ENCODE measurements at regions not wholly inside any gene's neighbourhood (a gene's known extent, or its start where the extent isn't known, plus 50 kb on each side); places are given as distances from the start of the nearest gene placed in this dataset.

- no peak for DNase-seq (ENCODE audit: insufficient read length, low spot score)
- TF ChIP-seq, protein P1, sequence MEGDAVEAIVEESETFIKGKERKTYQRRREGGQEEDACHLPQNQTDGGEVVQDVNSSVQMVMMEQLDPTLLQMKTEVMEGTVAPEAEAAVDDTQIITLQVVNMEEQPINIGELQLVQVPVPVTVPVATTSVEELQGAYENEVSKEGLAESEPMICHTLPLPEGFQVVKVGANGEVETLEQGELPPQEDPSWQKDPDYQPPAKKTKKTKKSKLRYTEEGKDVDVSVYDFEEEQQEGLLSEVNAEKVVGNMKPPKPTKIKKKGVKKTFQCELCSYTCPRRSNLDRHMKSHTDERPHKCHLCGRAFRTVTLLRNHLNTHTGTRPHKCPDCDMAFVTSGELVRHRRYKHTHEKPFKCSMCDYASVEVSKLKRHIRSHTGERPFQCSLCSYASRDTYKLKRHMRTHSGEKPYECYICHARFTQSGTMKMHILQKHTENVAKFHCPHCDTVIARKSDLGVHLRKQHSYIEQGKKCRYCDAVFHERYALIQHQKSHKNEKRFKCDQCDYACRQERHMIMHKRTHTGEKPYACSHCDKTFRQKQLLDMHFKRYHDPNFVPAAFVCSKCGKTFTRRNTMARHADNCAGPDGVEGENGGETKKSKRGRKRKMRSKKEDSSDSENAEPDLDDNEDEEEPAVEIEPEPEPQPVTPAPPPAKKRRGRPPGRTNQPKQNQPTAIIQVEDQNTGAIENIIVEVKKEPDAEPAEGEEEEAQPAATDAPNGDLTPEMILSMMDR (IDR thresholded peaks at IDR 0.05; ENCODE audit: insufficient read depth, missing control alignments), result no peak
- FAIRE-seq, result no peak
Observed at GRCh38 chr2:71790226-71791060, 337.1 kb downstream of the DYSF start.

- no peak for FAIRE-seq
- no peak for DNase-seq (ENCODE audit: insufficient read length, low spot score)
Observed at GRCh38 chr2:71789556-71790204, 336.3 kb downstream of the DYSF start.

GRCh38 chr2:71788601-71789240 lies 335.4 kb downstream of the DYSF start:
- FAIRE-seq (no peak), DNase-seq (ENCODE audit: insufficient read length, low spot score) (no peak)
- TF ChIP-seq, protein P1 (IDR thresholded peaks at IDR 0.05; ENCODE audit: insufficient read depth, missing control alignments), result no peak

More at GRCh38 chr2:71789556-71790204, 336.3 kb downstream of the DYSF start:
- TF ChIP-seq, protein P1 (IDR thresholded peaks at IDR 0.05; ENCODE audit: insufficient read depth, missing control alignments), result no peak

DNA sequence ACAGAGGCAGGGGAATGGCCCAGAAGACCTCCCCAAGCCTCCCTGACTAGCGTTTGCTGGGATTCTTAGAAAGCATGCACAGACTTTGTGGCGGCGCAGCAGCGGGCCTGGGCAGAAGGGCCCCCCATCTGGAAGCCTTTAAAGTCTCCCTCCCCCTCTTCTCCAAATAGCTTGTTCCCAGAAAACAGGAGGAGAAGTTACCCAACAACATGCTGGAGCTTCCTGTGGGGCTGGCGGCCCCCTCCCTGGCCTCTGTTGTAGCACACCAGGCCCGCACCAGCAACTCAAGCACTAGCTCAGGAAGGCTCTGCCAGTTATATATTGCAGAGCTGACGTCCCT lies 334.8 kb downstream of the DYSF start:
- TF ChIP-seq, protein P1 (IDR thresholded peaks at IDR 0.05; ENCODE audit: insufficient read depth, missing control alignments), result no peak
- DNase-seq (ENCODE audit: insufficient read length, low spot score) (no peak), FAIRE-seq (no peak)

- TF ChIP-seq, protein P1 (IDR thresholded peaks at IDR 0.05; ENCODE audit: insufficient read depth, missing control alignments), result no peak
- no peak for DNase-seq (ENCODE audit: insufficient read length, low spot score)
- FAIRE-seq, result no peak
Observed at GRCh38 chr2:71787476-71788185, 334.3 kb downstream of the DYSF start.

- FAIRE-seq, result no peak
Observed at GRCh38 chr2:71787108-71787415, 333.7 kb downstream of the DYSF start.

More at GRCh38 chr2:71787108-71787415, 333.7 kb downstream of the DYSF start:
- DNase-seq (ENCODE audit: insufficient read length, low spot score), result no peak
- TF ChIP-seq, protein P1 (IDR thresholded peaks at IDR 0.05; ENCODE audit: insufficient read depth, missing control alignments), result no peak

Measured in D721Med (cell line).